ENCODE measurements at regions not wholly inside any gene's neighbourhood (a gene's known extent, or its start where the extent isn't known, plus 50 kb on each side); places are given as distances from the start of the nearest gene placed in this dataset.

DNA sequence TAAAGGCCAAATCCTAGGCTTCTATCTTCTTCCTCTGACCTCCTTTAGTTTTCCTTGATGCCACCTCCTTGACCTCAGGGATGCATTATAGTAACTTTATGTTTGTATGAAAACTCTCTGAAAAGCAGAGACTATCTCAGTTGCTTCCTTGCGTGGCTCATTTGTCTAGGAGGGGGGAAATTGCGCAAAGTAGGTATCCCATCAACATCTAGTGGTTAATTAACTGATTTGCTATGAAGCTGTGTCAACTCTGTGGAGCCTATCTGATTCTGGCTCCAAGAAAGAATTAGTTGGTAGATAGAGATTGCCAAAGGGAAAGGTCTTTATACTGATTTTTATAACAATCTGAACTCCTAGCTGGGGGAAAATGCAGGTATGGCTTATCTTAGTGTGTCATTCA lies 82.1 kb upstream of the FRY start:
- TF ChIP-seq CTCF (IDR thresholded peaks at IDR 0.05) = no peak
- TF ChIP-seq POLR2AphosphoS5 (IDR thresholded peaks at IDR 0.05) = no peak
- no peak for TF ChIP-seq POLR2A (IDR thresholded peaks at IDR 0.05)

Measured in stomach (tissue), 4 donors.